Thyroid gland (tissue), 4 donors: ENCODE measurements at regions not wholly inside any gene's neighbourhood (a gene's known extent, or its start where the extent isn't known, plus 50 kb on each side); places are given as distances from the start of the nearest gene placed in this dataset.

Experiments
- POLR2A ChIP-seq, 2 donors: fragments of 450-650 bp; IDR thresholded peaks; one replicate each; pipeline ENCODE4 v1.6.1; 2017; ENCODE audit warnings: antibody characterized with exemption in 2 of 2, mild to moderate bottlenecking in 2 of 2, moderate library complexity in 1 of 2
- TF ChIP-seq, protein P1 (sequence below), 6 experiments: fragments of 200-600 bp in 3 of 6; fragments of 450-650 bp in 3 of 6; sonication (generic) in 3 of 6; IDR thresholded peaks; one replicate each; pipeline ENCODE4 v1.5.1; 2016 to 2019; ENCODE audit warnings: antibody characterized with exemption in 6 of 6, mild to moderate bottlenecking in 2 of 6, inconsistent platforms in 1 of 6, moderate library complexity in 1 of 6

DNA sequence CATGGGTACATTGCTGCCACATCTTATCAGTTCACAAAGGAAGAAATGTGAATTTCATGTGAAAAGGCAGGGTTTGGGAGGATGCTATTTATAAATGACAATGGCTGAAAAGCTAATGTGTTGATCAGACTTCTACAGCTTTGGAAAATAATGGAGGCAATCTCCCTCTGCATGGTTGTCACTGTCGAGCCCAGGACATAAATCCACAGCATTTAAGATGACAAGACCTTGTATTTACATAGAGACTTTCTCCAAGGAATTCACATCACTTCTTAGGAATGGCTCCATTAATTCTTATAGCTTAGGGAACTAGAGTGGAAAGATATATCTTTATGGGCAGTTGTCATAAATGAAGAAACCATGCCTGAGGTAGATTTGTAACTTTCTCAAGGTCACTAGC is 66.7 kb downstream of the CBLL2 start:
- TF ChIP-seq, protein P1, sequence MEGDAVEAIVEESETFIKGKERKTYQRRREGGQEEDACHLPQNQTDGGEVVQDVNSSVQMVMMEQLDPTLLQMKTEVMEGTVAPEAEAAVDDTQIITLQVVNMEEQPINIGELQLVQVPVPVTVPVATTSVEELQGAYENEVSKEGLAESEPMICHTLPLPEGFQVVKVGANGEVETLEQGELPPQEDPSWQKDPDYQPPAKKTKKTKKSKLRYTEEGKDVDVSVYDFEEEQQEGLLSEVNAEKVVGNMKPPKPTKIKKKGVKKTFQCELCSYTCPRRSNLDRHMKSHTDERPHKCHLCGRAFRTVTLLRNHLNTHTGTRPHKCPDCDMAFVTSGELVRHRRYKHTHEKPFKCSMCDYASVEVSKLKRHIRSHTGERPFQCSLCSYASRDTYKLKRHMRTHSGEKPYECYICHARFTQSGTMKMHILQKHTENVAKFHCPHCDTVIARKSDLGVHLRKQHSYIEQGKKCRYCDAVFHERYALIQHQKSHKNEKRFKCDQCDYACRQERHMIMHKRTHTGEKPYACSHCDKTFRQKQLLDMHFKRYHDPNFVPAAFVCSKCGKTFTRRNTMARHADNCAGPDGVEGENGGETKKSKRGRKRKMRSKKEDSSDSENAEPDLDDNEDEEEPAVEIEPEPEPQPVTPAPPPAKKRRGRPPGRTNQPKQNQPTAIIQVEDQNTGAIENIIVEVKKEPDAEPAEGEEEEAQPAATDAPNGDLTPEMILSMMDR (IDR thresholded peaks at IDR 0.05) = no peak
- TF ChIP-seq POLR2A (IDR thresholded peaks at IDR 0.05) = no peak
